SU-DHL-6 (cell line): ENCODE measurements at regions not wholly inside any gene's neighbourhood (a gene's known extent, or its start where the extent isn't known, plus 50 kb on each side); places are given as distances from the start of the nearest gene placed in this dataset.

Experiments used
- H2AFZ ChIP-seq: fragments of 200-600 bp; sonication (generic); 2 replicates; pipeline ENCODE4 v1.6.1; 2014; ENCODE audit warnings: low read depth, mild to moderate bottlenecking, moderate library complexity, mixed read lengths, antibody characterized with exemption, low read length; ENCODE audit not compliant: severe bottlenecking
- H3F3A ChIP-seq: fragments of 200-600 bp; shearing (Covaris generic); 2 replicates; pipeline ENCODE4 v1.6.0; 2016; ENCODE audit warnings: antibody characterized with exemption, mild to moderate bottlenecking; ENCODE audit not compliant: insufficient read depth
- H3K27ac ChIP-seq: fragments of 200-600 bp; sonication (generic); 2 replicates; pipeline ENCODE4 v1.5.1; 2016; ENCODE audit warnings: low read depth, mild to moderate bottlenecking, low read length, moderate library complexity, mixed read lengths
- H3K27me3 ChIP-seq: fragments of 200-600 bp; sonication (generic), shearing (Covaris generic); 2 replicates; pipeline ENCODE4 v1.6.0; 2014; ENCODE audit warnings: mild to moderate bottlenecking, low read length
- H3K36me3 ChIP-seq: fragments of 200-600 bp; sonication (generic); 2 replicates; pipeline ENCODE4 v1.6.1; 2014; ENCODE audit warnings: mild to moderate bottlenecking, low read length, mixed read lengths
- H3K4me2 ChIP-seq: fragments of 300-600, 200-600 bp; shearing (Covaris generic), sonication (generic); 2 replicates; pipeline ENCODE4 v1.6.0; 2014; ENCODE audit warnings: low read length, low read depth, mild to moderate bottlenecking; ENCODE audit not compliant: poor library complexity, severe bottlenecking
- H3K4me3 ChIP-seq: fragments of 200-600 bp; sonication (generic); 2 replicates; pipeline ENCODE4 v1.5.1; 2014; ENCODE audit warnings: antibody characterized with exemption, low read length, mild to moderate bottlenecking, mixed read lengths; ENCODE audit not compliant: insufficient read depth, poor library complexity, severe bottlenecking
- H3K79me2 ChIP-seq: fragments of 200-600 bp; sonication (generic); 2 replicates; pipeline ENCODE4 v1.6.1; 2014; ENCODE audit warnings: mild to moderate bottlenecking, low read length, moderate library complexity; ENCODE audit not compliant: insufficient read depth
- H3K9ac ChIP-seq: fragments of 200-600 bp; sonication (generic); 2 replicates; pipeline ENCODE4 v1.7.0; 2014; ENCODE audit warnings: mild to moderate bottlenecking, low read length
- H3K9me2 ChIP-seq: fragments of 200-600 bp; sonication (generic); replicated peaks from 2 replicates; pipeline ENCODE4 v1.6.1; 2014; ENCODE audit warnings: low read length; ENCODE audit not compliant: insufficient read depth
- H3K9me3 ChIP-seq: fragments of 200-600 bp; sonication (generic); 2 replicates; pipeline ENCODE4 v1.6.1; 2014; ENCODE audit warnings: low read length, mixed read lengths; ENCODE audit not compliant: insufficient read depth
- H4K20me1 ChIP-seq: fragments of 200-600 bp; sonication (generic); 2 replicates; pipeline ENCODE4 v1.6.1; 2014; ENCODE audit warnings: low read depth, mild to moderate bottlenecking, antibody characterized with exemption, low read length, moderate library complexity, mixed read lengths
- CTCF ChIP-seq: fragments of 200-600 bp; sonication (generic); IDR thresholded peaks from one replicate; pipeline ENCODE4 v1.5.1; 2017; ENCODE audit warnings: antibody characterized with exemption, mild to moderate bottlenecking, low read length, moderate library complexity; ENCODE audit not compliant: insufficient read depth, poor library complexity, severe bottlenecking
- EZH2phosphoT487 ChIP-seq: fragments of 200-600 bp; sonication (generic), shearing (Covaris generic); conservative IDR thresholded peaks from 2 replicates; pipeline ENCODE4 v1.6.1; 2018; ENCODE audit warnings: mild to moderate bottlenecking, antibody characterized with exemption, low read length, moderate library complexity, mixed read lengths

- no peak overlapping the region for H3K9ac ChIP-seq
- no peaks in the 10 kb centered on the region for H3K9me3 ChIP-seq
- no peak overlapping the region for H3K27ac ChIP-seq
- H3K36me3 ChIP-seq: no peaks in the 10 kb centered on the region
- no peak overlapping the region for H3K4me2 ChIP-seq
- H3K9me2 ChIP-seq: no peaks in the 10 kb centered on the region
- TF ChIP-seq CTCF (no peak), EZH2phosphoT487 (no peak)
- H2AFZ ChIP-seq: no peak overlapping the region
- H3K27me3 ChIP-seq: no peaks in the 10 kb centered on the region
- no peak overlapping the region for H3K4me3 ChIP-seq
- H4K20me1 ChIP-seq: no peaks in the 10 kb centered on the region
- no peaks in the 10 kb centered on the region for H3K79me2 ChIP-seq
- no peaks in the 10 kb centered on the region for H3F3A ChIP-seq
These were observed 2183.9 kb upstream of the TENM3 start for GRCh38 chr4:180059216-180059881.

GRCh38 chr4:180060159-180060889 lies 2182.9 kb upstream of the TENM3 start:
- Histone ChIP-seq H3K27me3 (no peaks in the 10 kb centered on the region), H3K36me3 (no peaks in the 10 kb centered on the region), H3F3A (no peaks in the 10 kb centered on the region), H3K4me3 (no peak overlapping the region), H4K20me1 (no peaks in the 10 kb centered on the region), H3K9ac (no peak overlapping the region), H2AFZ (no peak overlapping the region), H3K79me2 (no peaks in the 10 kb centered on the region), H3K27ac (no peak overlapping the region), H3K9me3 (no peaks in the 10 kb centered on the region), H3K9me2 (no peaks in the 10 kb centered on the region), H3K4me2 (no peak overlapping the region)
- TF ChIP-seq CTCF: no peak
- TF ChIP-seq EZH2phosphoT487: no peak

GRCh38 chr4:180081072-180081471 lies 2162.1 kb upstream of the TENM3 start:
- Histone ChIP-seq H3K79me2 (no peaks in the 10 kb centered on the region), H3K4me3 (no peak overlapping the region), H2AFZ (no peak overlapping the region), H3K4me2 (no peak overlapping the region), H3K36me3 (no peaks in the 10 kb centered on the region), H3K27ac (no peak overlapping the region), H3K27me3 (no peaks in the 10 kb centered on the region), H3F3A (no peaks in the 10 kb centered on the region), H3K9me3 (no peaks in the 10 kb centered on the region), H3K9ac (no peak overlapping the region), H3K9me2 (no peaks in the 10 kb centered on the region), H4K20me1 (no peaks in the 10 kb centered on the region)
- no peak for TF ChIP-seq CTCF
